Inferior parietal cortex (tissue), 1 donor: ENCODE measurements at regions not wholly inside any gene's neighbourhood (a gene's known extent, or its start where the extent isn't known, plus 50 kb on each side); places are given as distances from the start of the nearest gene placed in this dataset.

ENCODE experiments used
- DNase-seq: peaks from one replicate; pipeline ENCODE4 v3.0.0-alpha.2; 2016; ENCODE audit errors: extremely low spot score

GRCh38 chr7:68006619-68007018 is 1010.0 kb downstream of the TYW1 start:
- no peak for DNase-seq

GRCh38 chr7:68009716-68010115 is 1013.1 kb downstream of the TYW1 start:
- DNase-seq = no peak

GRCh38 chr7:68014031-68014736 is 1017.6 kb downstream of the TYW1 start:
- no peak for DNase-seq

GRCh38 chr7:68015122-68015977 is 1018.7 kb downstream of the TYW1 start:
- DNase-seq = no peak

GRCh38 chr7:68015978-68016532 is 1019.4 kb downstream of the TYW1 start:
- no peak for DNase-seq

- no peak for DNase-seq
Observed at GRCh38 chr7:68020102-68020501, 1023.5 kb downstream of the TYW1 start.

GRCh38 chr7:68025369-68025768 is 1028.7 kb downstream of the TYW1 start:
- DNase-seq = no peak

GRCh38 chr7:68030530-68030929 is 1033.9 kb downstream of the TYW1 start:
- DNase-seq = no peak

GRCh38 chr7:68031180-68031943 is 1034.7 kb downstream of the TYW1 start:
- no peak for DNase-seq

- no peak for DNase-seq
Observed at GRCh38 chr7:68038621-68039314, 1042.1 kb downstream of the TYW1 start.

- no peak for DNase-seq
Observed at GRCh38 chr7:68041554-68041953, 1044.9 kb downstream of the TYW1 start.

- no peak for DNase-seq
Observed at GRCh38 chr7:68043546-68043945, 1046.9 kb downstream of the TYW1 start.

GRCh38 chr7:68050627-68051026 is 1054.0 kb downstream of the TYW1 start:
- DNase-seq = no peak

- DNase-seq = no peak
Observed at GRCh38 chr7:68058014-68058413, 1061.4 kb downstream of the TYW1 start.

- peak; percentile 25 for DNase-seq
Observed at GRCh38 chr7:68063171-68063570, 1066.5 kb downstream of the TYW1 start.

GRCh38 chr7:68065581-68065980 is 1068.9 kb downstream of the TYW1 start:
- no peak for DNase-seq

GRCh38 chr7:68067845-68068244 is 1071.2 kb downstream of the TYW1 start:
- no peak for DNase-seq

- no peak for DNase-seq
Observed at GRCh38 chr7:68070992-68071391, 1074.4 kb downstream of the TYW1 start.

GRCh38 chr7:68073701-68074100 is 1077.1 kb downstream of the TYW1 start:
- DNase-seq = no peak

- DNase-seq = no peak
Observed at GRCh38 chr7:68074242-68074641, 1077.6 kb downstream of the TYW1 start.

- DNase-seq = no peak
Observed at GRCh38 chr7:68078157-68078710, 1081.6 kb downstream of the TYW1 start.
